Forelimb muscle (tissue), 1 donor: ENCODE measurements at regions not wholly inside any gene's neighbourhood (a gene's known extent, or its start where the extent isn't known, plus 50 kb on each side); places are given as distances from the start of the nearest gene placed in this dataset.
A peak's percentile ranks its signal among the peaks of the same experiment; 100 is the strongest.

Source experiments
- DNase-seq: peaks from one replicate; pipeline ENCODE4 v3.0.0-alpha.2; 2013; ENCODE audit warnings: low read depth

GRCh38 chr13:97561182-97561581 is 127.2 kb downstream of the RAP2A start:
- DNase-seq: no peak

DNA sequence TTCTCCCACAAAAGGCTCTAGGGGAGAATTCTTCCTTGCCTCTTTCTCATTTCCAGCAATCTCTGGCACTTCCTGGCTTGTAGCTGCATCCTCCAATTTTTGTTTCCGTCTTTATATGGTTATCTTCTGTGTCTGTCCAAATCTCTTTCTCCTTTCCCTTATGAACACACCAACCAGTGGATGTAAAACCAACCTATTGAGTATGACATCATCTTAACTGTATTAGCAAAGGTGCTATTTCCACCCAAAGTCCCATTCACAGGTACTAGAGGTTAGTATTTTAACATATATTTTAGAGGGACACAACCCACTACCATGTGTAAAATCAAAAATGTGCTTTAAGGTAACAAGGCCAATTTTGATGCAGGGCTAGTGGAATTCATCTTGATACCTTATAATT is 129.0 kb downstream of the RAP2A start:
- DNase-seq: no peak

DNA sequence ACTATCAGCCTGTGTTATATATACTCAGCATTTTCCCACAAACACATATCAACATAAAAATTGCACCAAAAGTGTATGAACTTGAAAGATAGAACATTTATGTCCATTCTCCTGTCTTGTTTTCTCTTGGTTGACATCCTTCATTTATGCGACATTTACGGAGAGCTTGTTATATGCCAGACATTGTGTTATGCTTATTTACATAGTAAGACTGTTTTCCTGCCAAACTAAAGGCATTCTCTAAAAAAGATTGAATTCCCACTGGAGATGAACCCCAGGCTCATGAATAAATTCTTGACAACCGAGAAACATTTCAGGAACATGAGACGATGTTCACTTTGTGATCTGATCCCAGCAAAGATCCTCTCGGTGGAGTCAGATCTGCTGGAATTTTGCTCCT is 131.0 kb downstream of the RAP2A start:
- no peak for DNase-seq

GRCh38 chr13:97565906-97566305 is 131.9 kb downstream of the RAP2A start:
- no peak for DNase-seq

- DNase-seq: no peak
Observed at GRCh38 chr13:97566907-97567306, 132.9 kb downstream of the RAP2A start.

GRCh38 chr13:97567510-97568243 is 133.7 kb downstream of the RAP2A start:
- DNase-seq: no peak

- no peak for DNase-seq
Observed at GRCh38 chr13:97568850-97569249, 134.9 kb downstream of the RAP2A start.

DNA sequence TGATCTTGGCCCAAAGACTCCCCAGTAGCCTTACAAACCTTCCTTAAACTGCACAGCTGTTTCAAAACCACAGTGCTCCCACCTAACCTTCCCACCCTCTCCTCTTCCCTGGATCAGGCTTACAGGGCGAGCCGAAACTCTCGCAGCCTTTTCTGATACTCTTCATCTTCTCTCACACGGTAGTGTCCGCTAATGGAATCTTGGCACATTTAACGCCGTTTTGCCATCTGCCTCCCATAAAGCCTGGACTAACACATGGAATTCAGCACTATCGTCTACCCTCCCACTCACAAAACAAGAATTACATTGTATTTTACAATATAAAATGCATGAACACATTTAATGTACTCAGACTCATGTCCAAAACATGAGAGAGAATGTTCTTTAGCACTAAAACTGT is 135.9 kb downstream of the RAP2A start:
- no peak for DNase-seq

- DNase-seq: no peak
Observed at GRCh38 chr13:97570442-97570841, 136.5 kb downstream of the RAP2A start.

DNA sequence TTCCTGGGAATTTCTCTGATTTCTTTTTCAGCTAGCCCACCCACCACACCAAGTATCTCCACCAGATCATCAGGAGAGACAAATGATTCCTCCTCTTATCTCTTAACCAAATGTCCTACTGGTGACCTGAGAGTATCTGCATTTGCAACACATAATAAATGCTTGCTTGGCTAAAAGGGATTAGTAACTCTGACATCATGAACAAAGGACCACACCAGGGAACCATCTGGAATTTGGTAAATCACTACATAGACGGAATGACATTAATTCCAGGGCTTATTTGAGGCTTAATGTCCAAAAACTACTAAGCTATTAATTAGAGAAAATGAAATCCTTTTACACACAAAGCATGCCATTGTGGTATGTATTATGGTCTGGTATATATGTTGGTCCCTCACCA is 139.0 kb downstream of the RAP2A start:
- no peak for DNase-seq

DNA sequence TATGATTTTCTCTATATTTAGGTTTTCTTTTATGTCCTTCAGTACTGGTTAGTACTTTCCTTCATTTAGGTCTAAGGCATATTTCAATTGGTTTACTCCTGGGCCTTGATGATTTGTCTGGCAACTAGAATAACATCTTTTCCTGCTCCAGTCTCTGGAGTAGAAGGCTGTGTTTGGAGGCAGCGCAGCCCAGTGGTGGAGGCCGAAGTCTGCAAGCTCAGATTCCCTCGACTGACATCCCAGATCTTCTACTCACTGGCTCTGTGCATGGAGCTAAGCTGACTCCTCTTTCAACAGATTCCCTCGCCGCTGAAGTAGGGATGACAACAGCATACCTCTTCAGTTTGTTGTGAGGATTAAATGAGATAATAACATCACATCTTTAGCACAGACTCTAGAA is 141.0 kb downstream of the RAP2A start:
- no peak for DNase-seq

- DNase-seq: no peak
Observed at GRCh38 chr13:97577026-97577425, 143.1 kb downstream of the RAP2A start.

GRCh38 chr13:97582170-97582569 is 148.2 kb downstream of the RAP2A start:
- no peak for DNase-seq

GRCh38 chr13:97583907-97584497 is 150.0 kb downstream of the RAP2A start:
- DNase-seq: no peak

DNA sequence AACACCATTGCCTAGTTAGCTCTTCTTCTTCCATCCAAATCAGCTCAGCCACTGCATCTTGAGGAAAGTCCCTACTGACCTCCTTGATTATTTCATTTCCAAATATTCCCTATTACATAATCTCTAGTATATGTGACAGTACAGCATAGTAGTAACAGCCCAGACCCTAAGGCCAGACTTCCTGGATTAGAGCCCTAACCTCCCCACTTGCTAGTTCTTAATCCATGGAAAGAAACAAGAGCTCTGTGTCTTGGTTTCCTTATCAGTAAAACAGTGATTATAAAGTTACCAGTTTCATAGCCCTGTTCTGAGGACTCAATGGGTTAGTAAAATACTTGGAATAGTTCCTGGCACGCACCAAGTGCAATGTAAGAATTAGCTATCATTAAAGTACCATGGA is 153.0 kb downstream of the RAP2A start:
- no peak for DNase-seq

GRCh38 chr13:97588993-97589392 is 155.0 kb downstream of the RAP2A start:
- no peak for DNase-seq

- no peak for DNase-seq
Observed at GRCh38 chr13:97600458-97601075, 166.6 kb downstream of the RAP2A start.

GRCh38 chr13:97615266-97615665 is 181.3 kb downstream of the RAP2A start:
- DNase-seq: no peak

GRCh38 chr13:97616385-97616784 is 182.4 kb downstream of the RAP2A start:
- DNase-seq: no peak

- no peak for DNase-seq
Observed at GRCh38 chr13:97621025-97621424, 187.1 kb downstream of the RAP2A start.

DNA sequence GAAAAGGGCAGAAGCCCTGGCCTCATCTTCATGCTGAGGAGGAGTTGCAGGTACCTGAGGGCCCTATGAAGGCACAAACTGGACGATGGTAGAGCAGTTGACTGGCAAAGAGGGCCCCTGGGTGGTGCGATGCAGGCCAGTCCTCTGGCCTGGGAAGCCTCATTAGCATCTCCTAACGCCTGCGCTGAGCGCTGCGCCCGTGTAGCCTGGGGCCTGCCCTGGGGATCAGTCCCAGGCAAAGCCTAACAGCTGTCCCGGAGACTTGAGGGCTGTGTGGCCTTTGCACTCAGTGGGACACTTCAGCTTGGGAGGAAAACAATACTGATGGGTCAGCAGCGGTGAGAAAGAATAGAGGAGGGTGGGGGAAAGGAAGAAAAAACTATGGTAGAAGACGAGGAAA is 187.7 kb downstream of the RAP2A start:
- no peak for DNase-seq

DNA sequence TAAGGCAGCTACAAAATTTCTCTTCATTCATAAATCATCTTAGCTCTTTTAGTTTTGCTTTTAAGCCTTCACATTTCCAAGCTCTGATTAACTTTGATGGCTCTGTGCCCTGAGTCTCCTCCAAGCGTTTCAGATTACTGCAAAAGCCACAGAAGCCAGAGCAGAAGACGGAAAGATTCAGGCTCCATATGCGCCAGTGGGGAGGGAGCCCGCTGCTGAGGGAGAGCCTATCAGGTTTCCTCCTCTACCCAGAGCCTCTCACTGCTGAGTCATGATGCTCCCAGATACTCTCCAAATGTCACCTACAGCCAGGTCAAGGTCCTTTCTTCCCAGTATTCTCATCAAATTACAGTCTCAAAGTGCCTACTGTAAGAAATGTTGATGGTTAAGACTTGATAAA is 193.6 kb downstream of the RAP2A start:
- peak; percentile 73 for DNase-seq

- DNase-seq: no peak
Observed at GRCh38 chr13:97629601-97630272, 195.8 kb downstream of the RAP2A start.
